Calu3 (cell line): ENCODE measurements at regions not wholly inside any gene's neighbourhood (a gene's known extent, or its start where the extent isn't known, plus 50 kb on each side); places are given as distances from the start of the nearest gene placed in this dataset.

Experiments used
- BruUV-seq: library from RNA; stranded (reverse); fragments of 400-500 nt; replicated peaks from 2 replicates; lab custom pipeline; 2021; lab: Mats Ljungman, UMichigan
- CTCF ChIA-PET: fragments of 300-600 bp; sonication (Branson Sonifier 250); formaldehyde crosslinking; loops from one replicate; lab custom pipeline; 2022; ENCODE audit warnings: antibody characterized with exemption; lab: Charles Lee
- DNase-seq: peaks from one replicate; pipeline ENCODE4 v3.0.0; 2022
- H3K27ac Mint-ChIP-seq: one replicate; pipeline ENCODE4 v1.8.0; 2022; ENCODE audit warnings: mixed read lengths; ENCODE audit not compliant: unreplicated experiment
- H3K27me3 Mint-ChIP-seq: one replicate; pipeline ENCODE4 v1.8.0; 2022; ENCODE audit warnings: mixed read lengths; ENCODE audit not compliant: unreplicated experiment
- H3K36me3 Mint-ChIP-seq: one replicate; pipeline ENCODE4 v1.8.0; 2022; ENCODE audit warnings: mild to moderate bottlenecking, moderate library complexity, mixed read lengths; ENCODE audit not compliant: insufficient read depth, unreplicated experiment
- H3K4me1 Mint-ChIP-seq: one replicate; pipeline ENCODE4 v1.8.0; 2022; ENCODE audit warnings: mild to moderate bottlenecking, low read depth, mixed read lengths; ENCODE audit not compliant: unreplicated experiment
- H3K4me3 Mint-ChIP-seq: one replicate; pipeline ENCODE4 v1.8.0; 2022; ENCODE audit warnings: mild to moderate bottlenecking, low read depth, moderate library complexity, mixed read lengths; ENCODE audit not compliant: unreplicated experiment
- H3K9me3 Mint-ChIP-seq: one replicate; pipeline ENCODE4 v1.8.0; 2022; ENCODE audit warnings: low read depth, mixed read lengths; ENCODE audit not compliant: unreplicated experiment
- CTCF ChIP-seq: fragments of 200-600 bp; IDR thresholded peaks from one replicate; pipeline ENCODE4 v1.8.0; 2022; ENCODE audit warnings: antibody characterized with exemption; ENCODE audit not compliant: unreplicated experiment
- intact Hi-C: fragments of 100-400 bp; cut with micrococcal nuclease; formaldehyde crosslinking; loops from one replicate; pipeline ENCODE4 v1.10.0; 2022; ENCODE audit not compliant: unreplicated experiment

GRCh38 chr18:54440292-54440691 lies 82.6 kb downstream of the C18orf54 start:
- intact Hi-C loops: loop anchor here (10.0 kb wide), 2 partner anchors 515 to 545 kb away; partner anchors contain the start of gene CCDC68
- Mint-ChIP-seq H3K4me3 (no peak overlapping the region), H3K9me3 (no peaks in the 10 kb centered on the region), H3K36me3 (no peaks in the 10 kb centered on the region), H3K27me3 (peaks cover 59% of the 10 kb centered on the region), H3K27ac (no peak overlapping the region), H3K4me1 (no peaks in the 10 kb centered on the region)
- CTCF ChIA-PET: no interaction called here
- DNase-seq: no peak
- BruUV-seq: no TSS peak
- TF ChIP-seq CTCF: no peak

DNA sequence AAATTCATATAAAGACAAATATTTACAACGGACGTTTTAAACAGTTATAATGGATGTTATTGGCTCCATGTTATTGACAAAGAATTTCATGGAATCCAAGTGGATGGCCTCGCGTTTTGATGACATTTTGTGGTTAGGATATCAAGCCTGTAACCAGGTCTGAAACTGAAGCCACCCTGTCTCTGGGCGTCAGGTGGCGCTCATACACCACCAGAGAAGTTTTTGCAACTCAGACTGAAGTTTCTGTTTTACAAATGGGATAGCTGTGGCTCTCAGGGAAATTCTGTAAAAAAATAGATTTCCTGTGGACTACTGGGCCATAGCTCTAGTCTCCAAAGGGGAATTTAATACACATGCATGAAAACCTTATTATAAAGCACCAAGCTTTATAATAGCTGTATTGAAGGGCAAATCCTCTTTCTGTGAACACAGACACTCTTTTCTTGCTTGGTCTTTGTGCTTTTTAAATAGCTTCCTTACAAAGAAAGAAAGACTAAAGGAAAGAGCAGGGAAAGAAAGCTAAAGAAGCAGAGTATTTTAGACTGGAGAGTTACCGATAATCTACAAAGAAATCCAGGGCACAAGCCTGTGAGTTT lies 86.7 kb downstream of the C18orf54 start:
- no peak overlapping the region for H3K4me3 Mint-ChIP-seq
- BruUV-seq: no TSS peak
- peaks cover 22% of the 10 kb centered on the region for H3K27me3 Mint-ChIP-seq

DNA sequence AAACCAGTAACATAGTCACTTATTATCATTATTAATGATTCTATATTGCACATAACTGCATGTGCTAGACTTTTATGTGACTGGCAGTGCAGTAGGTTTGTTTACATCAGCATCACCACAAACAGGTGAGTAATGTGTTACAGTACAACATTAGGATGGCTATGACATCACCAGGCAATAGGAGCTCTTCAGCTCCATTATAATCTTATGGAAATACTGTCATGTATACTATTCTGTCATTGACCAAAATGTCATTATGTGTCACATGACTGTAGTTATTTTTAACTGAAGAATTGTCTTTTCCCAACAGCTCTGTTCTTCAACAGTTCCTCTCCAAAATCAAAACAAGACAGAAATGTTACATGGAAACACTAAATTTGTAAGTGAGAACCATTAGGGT lies 96.3 kb downstream of the C18orf54 start:
- no TSS peak for BruUV-seq
- intact Hi-C loops: no loop called here
- H3K27me3 Mint-ChIP-seq: peaks cover 31% of the 10 kb centered on the region
- no peaks in the 10 kb centered on the region for H3K36me3 Mint-ChIP-seq
- H3K9me3 Mint-ChIP-seq: no peaks in the 10 kb centered on the region
- H3K4me3 Mint-ChIP-seq: no peak overlapping the region
- no peak overlapping the region for H3K27ac Mint-ChIP-seq
- H3K4me1 Mint-ChIP-seq: no peaks in the 10 kb centered on the region
- CTCF ChIA-PET: no interaction called here
- DNase-seq: no peak
- TF ChIP-seq CTCF: no peak

More for the DNA sequence above, 86.7 kb downstream of the C18orf54 start:
- intact Hi-C loops: loop anchor here (1.0 to 10.0 kb wide), 6 partner anchors 56 to 540 kb away; partner anchors contain the start of gene CCDC68
- H3K27ac Mint-ChIP-seq: no peak overlapping the region
- peak; percentile 70 for TF ChIP-seq CTCF
- CTCF ChIA-PET: interaction anchor here (0.7 to 1.4 kb wide), 8 partner anchors 10 to 506 kb away, joined by 3 to 4 read pairs (median 3); no protein-coding TSS in a partner anchor
- H3K9me3 Mint-ChIP-seq: no peaks in the 10 kb centered on the region
- H3K36me3 Mint-ChIP-seq: no peaks in the 10 kb centered on the region
- DNase-seq: peak; percentile 72
- H3K4me1 Mint-ChIP-seq: no peaks in the 10 kb centered on the region

- Mint-ChIP-seq H3K36me3 (no peaks in the 10 kb centered on the region), H3K27me3 (no peaks in the 10 kb centered on the region), H3K27ac (no peak overlapping the region), H3K4me1 (no peaks in the 10 kb centered on the region), H3K9me3 (peaks cover 2% of the 10 kb centered on the region), H3K4me3 (no peak overlapping the region)
- DNase-seq: no peak
- intact Hi-C loops: no loop called here
- no peak for TF ChIP-seq CTCF
- CTCF ChIA-PET: no interaction called here
- no TSS peak for BruUV-seq
These were observed 107.8 kb downstream of the C18orf54 start for GRCh38 chr18:54465502-54465901.
